ENCODE measurements at regions not wholly inside any gene's neighbourhood (a gene's known extent, or its start where the extent isn't known, plus 50 kb on each side); places are given as distances from the start of the nearest gene placed in this dataset.

DNA sequence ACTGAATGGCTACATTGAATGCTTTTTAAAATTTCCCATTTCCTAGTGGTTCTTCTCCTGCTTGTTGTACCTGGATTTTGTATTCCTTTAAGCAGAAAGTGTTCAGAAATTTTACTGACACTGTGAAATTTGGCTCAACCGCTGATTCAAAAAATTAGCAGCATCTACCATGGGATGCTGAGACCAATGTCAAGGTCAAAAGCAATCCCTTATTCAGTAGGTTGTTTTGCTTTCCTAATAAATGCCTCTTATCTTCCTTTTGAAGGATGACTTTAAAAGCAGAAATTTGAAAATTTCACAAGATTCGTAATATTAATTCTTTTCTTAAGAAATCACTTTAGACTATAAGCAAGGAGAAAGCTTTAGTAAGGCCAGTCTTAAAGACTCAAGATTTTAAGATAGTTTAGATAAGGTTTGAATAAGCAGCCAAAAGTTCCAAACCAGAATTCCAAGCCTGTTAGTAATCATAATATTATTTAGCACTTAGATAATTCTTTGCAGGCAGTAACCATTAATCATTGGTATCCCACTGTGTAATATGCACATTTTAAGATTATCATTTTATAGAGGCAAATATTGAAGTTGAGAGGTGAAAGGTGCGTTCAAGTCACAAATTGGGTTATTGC lies 508.8 kb downstream of the ANKRD50 start:
- DNase-seq (ENCODE audit: low read depth): no peak
- no peaks in the 10 kb centered on the region for H3K27me3 ChIP-seq (ENCODE audit: control insufficient read depth, insufficient read depth, low read length)
- TF ChIP-seq, protein P1, sequence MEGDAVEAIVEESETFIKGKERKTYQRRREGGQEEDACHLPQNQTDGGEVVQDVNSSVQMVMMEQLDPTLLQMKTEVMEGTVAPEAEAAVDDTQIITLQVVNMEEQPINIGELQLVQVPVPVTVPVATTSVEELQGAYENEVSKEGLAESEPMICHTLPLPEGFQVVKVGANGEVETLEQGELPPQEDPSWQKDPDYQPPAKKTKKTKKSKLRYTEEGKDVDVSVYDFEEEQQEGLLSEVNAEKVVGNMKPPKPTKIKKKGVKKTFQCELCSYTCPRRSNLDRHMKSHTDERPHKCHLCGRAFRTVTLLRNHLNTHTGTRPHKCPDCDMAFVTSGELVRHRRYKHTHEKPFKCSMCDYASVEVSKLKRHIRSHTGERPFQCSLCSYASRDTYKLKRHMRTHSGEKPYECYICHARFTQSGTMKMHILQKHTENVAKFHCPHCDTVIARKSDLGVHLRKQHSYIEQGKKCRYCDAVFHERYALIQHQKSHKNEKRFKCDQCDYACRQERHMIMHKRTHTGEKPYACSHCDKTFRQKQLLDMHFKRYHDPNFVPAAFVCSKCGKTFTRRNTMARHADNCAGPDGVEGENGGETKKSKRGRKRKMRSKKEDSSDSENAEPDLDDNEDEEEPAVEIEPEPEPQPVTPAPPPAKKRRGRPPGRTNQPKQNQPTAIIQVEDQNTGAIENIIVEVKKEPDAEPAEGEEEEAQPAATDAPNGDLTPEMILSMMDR (IDR thresholded peaks at IDR 0.05; ENCODE audit: insufficient read depth, low read length, poor library complexity, severe bottlenecking): no peak

DNA sequence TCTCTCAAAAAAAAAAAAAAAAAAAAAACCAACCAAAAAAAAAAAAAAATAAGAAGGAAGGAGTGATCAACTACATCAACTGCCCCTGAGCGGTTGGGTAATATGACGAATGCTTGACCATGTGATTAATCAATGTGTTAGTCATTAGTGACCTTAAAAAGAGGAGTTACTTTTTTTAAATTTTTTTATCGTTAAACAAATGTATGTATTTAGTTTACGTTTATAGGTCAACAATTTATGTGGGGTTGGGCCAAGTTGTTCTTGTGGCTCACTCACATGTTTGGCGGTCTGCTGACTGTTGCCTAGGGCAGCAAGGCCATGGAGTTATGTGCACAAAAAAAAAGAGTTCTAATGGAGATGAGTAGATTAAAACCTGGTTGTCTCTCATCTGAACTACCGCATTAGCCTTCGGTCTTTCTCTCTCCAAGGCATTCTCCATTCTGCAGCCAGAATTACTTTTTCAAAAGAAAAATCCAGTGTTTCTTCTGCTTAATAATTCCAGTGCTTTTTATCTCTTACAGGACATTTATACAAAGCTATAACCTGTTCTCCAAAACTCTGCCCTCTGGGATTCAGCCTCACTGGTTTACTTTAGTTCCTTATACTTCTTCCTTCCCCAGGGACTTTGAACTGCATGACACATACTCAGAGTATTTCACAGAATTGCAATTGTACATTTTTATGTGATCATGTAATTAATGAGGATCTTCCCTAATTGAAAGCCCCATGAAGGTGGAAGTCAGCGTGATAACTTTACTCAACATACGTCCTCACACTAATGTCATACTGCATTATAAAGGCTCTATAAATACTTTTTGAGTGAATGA lies 505.5 kb downstream of the ANKRD50 start:
- DNase-seq (ENCODE audit: low read depth): no peak
- Histone ChIP-seq H3K27me3 (ENCODE audit: control insufficient read depth, insufficient read depth, low read length) (no peaks in the 10 kb centered on the region), H3K36me3 (ENCODE audit: control insufficient read depth, insufficient read depth, low read length) (no peaks in the 10 kb centered on the region), H3K4me3 (ENCODE audit: low read depth, low read length) (no peak overlapping the region)
- TF ChIP-seq, protein P1 (IDR thresholded peaks at IDR 0.05; ENCODE audit: insufficient read depth, low read length, poor library complexity, severe bottlenecking): no peak

More for the DNA sequence above, 508.8 kb downstream of the ANKRD50 start:
- Histone ChIP-seq H3K4me3 (ENCODE audit: low read depth, low read length) (no peak overlapping the region), H3K36me3 (ENCODE audit: control insufficient read depth, insufficient read depth, low read length) (no peaks in the 10 kb centered on the region)

DNA sequence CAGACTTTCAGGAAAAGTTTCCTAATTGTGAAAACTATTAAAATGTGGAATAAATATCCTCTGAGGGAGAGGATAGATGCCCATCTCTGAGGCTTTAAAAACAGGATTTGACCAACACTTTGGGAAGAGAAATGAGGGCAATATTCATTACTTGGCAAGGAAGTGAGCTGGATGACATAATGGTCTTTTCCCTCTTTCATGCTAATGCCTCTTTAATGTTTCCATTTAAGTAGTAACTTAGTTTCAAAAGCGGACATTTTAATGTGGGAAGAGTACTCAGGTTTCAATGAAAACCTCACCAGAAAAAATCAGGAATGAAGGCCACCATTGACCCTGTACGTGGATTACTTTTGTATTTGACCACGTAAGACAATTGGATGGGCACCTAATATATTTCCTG lies 503.3 kb downstream of the ANKRD50 start:
- Histone ChIP-seq H3K36me3 (ENCODE audit: control insufficient read depth, insufficient read depth, low read length) (no peaks in the 10 kb centered on the region), H3K27me3 (ENCODE audit: control insufficient read depth, insufficient read depth, low read length) (no peaks in the 10 kb centered on the region), H3K4me3 (ENCODE audit: low read depth, low read length) (no peak overlapping the region)
- TF ChIP-seq, protein P1 (IDR thresholded peaks at IDR 0.05; ENCODE audit: insufficient read depth, low read length, poor library complexity, severe bottlenecking): no peak
- no peak for DNase-seq (ENCODE audit: low read depth)

DNA sequence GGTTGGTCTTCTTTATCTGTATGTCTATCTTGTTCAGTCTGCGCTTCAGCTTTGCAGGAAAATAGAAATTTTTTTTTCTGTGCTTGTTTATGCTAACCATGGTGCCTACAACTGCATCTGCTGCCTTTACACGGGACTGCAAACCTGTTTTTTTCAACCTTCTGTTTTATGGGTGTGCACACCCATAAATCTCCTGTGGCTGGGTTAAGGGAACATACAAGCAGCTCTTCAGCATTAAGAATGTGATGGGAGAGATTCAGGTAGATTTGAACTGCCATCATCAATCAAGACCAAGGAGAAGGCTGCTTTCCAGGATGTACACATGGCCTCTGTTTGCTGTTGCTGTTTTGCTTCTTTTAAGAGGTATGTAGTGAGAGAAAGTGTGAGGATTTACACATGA lies 502.9 kb downstream of the ANKRD50 start:
- DNase-seq (ENCODE audit: low read depth): no peak
- Histone ChIP-seq H3K36me3 (ENCODE audit: control insufficient read depth, insufficient read depth, low read length) (no peaks in the 10 kb centered on the region), H3K4me3 (ENCODE audit: low read depth, low read length) (no peak overlapping the region), H3K27me3 (ENCODE audit: control insufficient read depth, insufficient read depth, low read length) (no peaks in the 10 kb centered on the region)
- TF ChIP-seq, protein P1 (IDR thresholded peaks at IDR 0.05; ENCODE audit: insufficient read depth, low read length, poor library complexity, severe bottlenecking): no peak

DNA sequence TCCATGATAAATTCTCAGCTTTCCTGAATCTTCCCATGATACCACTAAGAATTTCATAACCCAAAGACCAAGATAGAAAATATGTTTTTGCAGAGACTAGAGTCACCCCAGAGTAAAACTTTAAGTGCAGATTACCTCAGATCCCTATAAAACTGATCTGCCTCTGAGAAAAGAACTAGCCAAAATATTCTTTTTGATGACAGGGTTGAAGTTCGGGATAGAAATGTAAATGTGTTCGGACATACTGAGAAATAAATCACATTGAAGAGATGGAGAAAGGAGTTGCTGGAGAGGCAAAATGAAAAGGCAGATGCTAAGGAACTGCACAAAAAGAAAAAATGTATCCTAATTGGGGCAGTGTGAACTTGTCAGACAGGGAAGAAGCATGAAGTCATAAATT lies 501.8 kb downstream of the ANKRD50 start:
- H3K4me3 ChIP-seq (ENCODE audit: low read depth, low read length): no peak overlapping the region
- H3K27me3 ChIP-seq (ENCODE audit: control insufficient read depth, insufficient read depth, low read length): no peaks in the 10 kb centered on the region
- TF ChIP-seq, protein P1 (IDR thresholded peaks at IDR 0.05; ENCODE audit: insufficient read depth, low read length, poor library complexity, severe bottlenecking): no peak
- no peak for DNase-seq (ENCODE audit: low read depth)
- no peaks in the 10 kb centered on the region for H3K36me3 ChIP-seq (ENCODE audit: control insufficient read depth, insufficient read depth, low read length)
